NCI-H2171 treated with DMSO at 0.1 percent for 48 hours (cell line): ENCODE measurements at regions not wholly inside any gene's neighbourhood (a gene's known extent, or its start where the extent isn't known, plus 50 kb on each side); places are given as distances from the start of the nearest gene placed in this dataset.

Experiments used
- DNase-seq: peaks from one replicate; lab custom pipeline; 2025; lab: John Stamatoyannopoulos, UW

GRCh38 chr9:79512251-79512650, 59.5 kb upstream of the TLE4 start:
- DNase-seq = no peak
